ENCODE measurements at regions not wholly inside any gene's neighbourhood (a gene's known extent, or its start where the extent isn't known, plus 50 kb on each side); places are given as distances from the start of the nearest gene placed in this dataset.

DNA sequence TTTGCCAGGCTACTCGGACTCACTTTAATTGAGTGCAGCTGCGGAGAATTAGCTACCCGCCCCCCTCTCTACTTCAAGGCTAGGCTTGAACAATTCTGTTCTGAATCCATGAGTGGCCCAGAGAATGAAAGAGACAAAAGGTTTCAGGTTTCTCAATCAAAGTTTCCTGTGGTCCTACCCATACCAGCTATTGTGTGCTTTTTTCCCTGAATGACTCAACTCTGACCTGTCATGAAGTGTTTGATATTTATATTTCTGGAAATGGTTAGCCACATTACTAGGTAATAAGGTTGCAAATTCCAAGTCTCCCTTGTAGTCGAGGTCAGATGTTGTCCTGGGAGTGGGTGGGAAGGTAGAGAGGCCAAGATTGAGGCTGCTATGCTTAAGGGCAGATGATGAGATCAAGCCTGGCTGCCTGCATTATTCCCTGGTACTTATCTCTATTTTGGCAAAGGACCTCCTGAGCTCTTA, 392.7 kb upstream of the TBL1XR1 start:
- Histone ChIP-seq H3K4me3 (ENCODE audit: low read depth in 1 of 3, low read length in 3 of 3) (no peak overlapping the region), H3K36me3 (ENCODE audit: control insufficient read depth in 4 of 4, insufficient read depth in 3 of 4, low read depth in 1 of 4, low read length in 3 of 4) (no peaks in the 10 kb centered on the region), H3K27me3 (ENCODE audit: control insufficient read depth in 4 of 4, insufficient read depth in 4 of 4, low read length in 3 of 4) (no peaks in the 10 kb centered on the region), H3K4me1 (ENCODE audit: control insufficient read depth in 4 of 4, insufficient read depth in 4 of 4, low read length in 3 of 4) (no peaks in the 10 kb centered on the region), H3K9ac (ENCODE audit: low read depth in 1 of 2, low read length in 2 of 2) (no peak overlapping the region), H3K9me3 (ENCODE audit: control insufficient read depth in 4 of 4, low read length in 3 of 4) (no peaks in the 10 kb centered on the region), H3K27ac (ENCODE audit: low read depth in 1 of 2, low read length in 2 of 2) (no peak overlapping the region)
- peak in 1 of 2 donors; percentile 11 for TF ChIP-seq RXRA (IDR thresholded peaks at IDR 0.05)
- TF ChIP-seq ZBTB33 (IDR thresholded peaks at IDR 0.05) = no peak
- 71% methylated on average over 4 of the region's 4 CpGs for WGBS
- DNase-seq (ENCODE audit: low spot score) = no peak

GRCh38 chr3:177590826-177591225, 393.5 kb upstream of the TBL1XR1 start:
- no peaks in the 10 kb centered on the region for H3K9me3 ChIP-seq (ENCODE audit: control insufficient read depth in 4 of 4, low read length in 3 of 4)
- no peaks in the 10 kb centered on the region for H3K27me3 ChIP-seq (ENCODE audit: control insufficient read depth in 4 of 4, insufficient read depth in 4 of 4, low read length in 3 of 4)
- H3K4me3 ChIP-seq (ENCODE audit: low read depth in 1 of 3, low read length in 3 of 3) = no peak overlapping the region
- DNase-seq (ENCODE audit: low spot score) = no peak
- no peaks in the 10 kb centered on the region for H3K36me3 ChIP-seq (ENCODE audit: control insufficient read depth in 4 of 4, insufficient read depth in 3 of 4, low read depth in 1 of 4, low read length in 3 of 4)
- WGBS = 80% methylated on average over 1 of the region's 1 CpG
- H3K9ac ChIP-seq (ENCODE audit: low read depth in 1 of 2, low read length in 2 of 2) = no peak overlapping the region
- H3K4me1 ChIP-seq (ENCODE audit: control insufficient read depth in 4 of 4, insufficient read depth in 4 of 4, low read length in 3 of 4) = no peaks in the 10 kb centered on the region
- TF ChIP-seq REST (IDR thresholded peaks at IDR 0.05) = no peak
- no peak for TF ChIP-seq MAX (IDR thresholded peaks at IDR 0.05)
- TF ChIP-seq CTCF (IDR thresholded peaks at IDR 0.05; ENCODE audit: low read depth, low read length, missing input control) = no peak
- TF ChIP-seq JUND (IDR thresholded peaks at IDR 0.05) = no peak
- TF ChIP-seq EGR1 (IDR thresholded peaks at IDR 0.05; ENCODE audit: low read depth in 2 of 2) = no peak
- TF ChIP-seq RAD21 (IDR thresholded peaks at IDR 0.05) = no peak
- no peak for TF ChIP-seq FOXA2 (IDR thresholded peaks at IDR 0.05)
- no peak for TF ChIP-seq RXRA (IDR thresholded peaks at IDR 0.05)
- TF ChIP-seq ZBTB33 (IDR thresholded peaks at IDR 0.05) = no peak
- no peak for TF ChIP-seq TAF1 (conservative IDR thresholded peaks at IDR 0.05)
- TF ChIP-seq YY1 (IDR thresholded peaks at IDR 0.05) = no peak
- no peak for TF ChIP-seq FOXA1 (IDR thresholded peaks at IDR 0.05)
- no peak overlapping the region for H3K27ac ChIP-seq (ENCODE audit: low read depth in 1 of 2, low read length in 2 of 2)
